Right lobe of liver (tissue), 6 donors: ENCODE measurements at regions not wholly inside any gene's neighbourhood (a gene's known extent, or its start where the extent isn't known, plus 50 kb on each side); places are given as distances from the start of the nearest gene placed in this dataset.

Source experiments
- ATAC-seq, 4 donors: fragments of 200-7000 bp; cut with Tn5 transposase; one replicate each; pipeline ENCODE4 v1.9.1; 2020; ENCODE audit warnings: mild to moderate bottlenecking in 4 of 4, moderate library complexity in 4 of 4
- DNase-seq, 3 donors: peaks; one replicate each; pipeline ENCODE4 v3.0.0-alpha.2; 2020
- H3K27ac ChIP-seq, 3 donors: fragments of 200-600 bp; one replicate each; pipeline ENCODE4 v1.8.0; 2022
- H3K27me3 ChIP-seq, 2 donors: fragments of 200-600 bp; one replicate each; pipeline ENCODE4 v1.8.0; 2022
- H3K36me3 ChIP-seq, 4 donors: fragments of 200-600 bp; sonication (generic) in 1 of 4; one replicate each; pipeline versions ENCODE4 v1.5.1 to v1.8.0; 2017 to 2022; ENCODE audit warnings: control low read depth in 1 of 4
- H3K4me1 ChIP-seq, 4 donors: fragments of 200-600 bp; sonication (generic) in 1 of 4; one replicate each; pipeline versions ENCODE4 v1.5.1 to v1.8.0; 2017 to 2022; ENCODE audit warnings: control low read depth in 1 of 4
- H3K4me3 ChIP-seq, 3 donors: fragments of 200-600 bp; one replicate each; pipeline ENCODE4 v1.8.0; 2022
- H3K9me3 ChIP-seq, 4 donors: fragments of 200-600 bp; sonication (generic) in 1 of 4; one replicate each; pipeline versions ENCODE4 v1.5.1 to v1.8.0; 2017 to 2022; ENCODE audit warnings: control low read depth in 1 of 4
- CTCF ChIP-seq, 4 donors: fragments of 200-600 bp in 3 of 4; fragments of 450-650 bp in 1 of 4; IDR thresholded peaks; one replicate each; pipeline versions ENCODE4 v1.5.1 to v1.8.0; 2016 to 2022; ENCODE audit warnings: antibody characterized with exemption in 4 of 4, mild to moderate bottlenecking in 2 of 4
- POLR2A ChIP-seq: fragments of 450-650 bp; IDR thresholded peaks from one replicate; pipeline ENCODE4 v1.6.1; 2017; ENCODE audit warnings: antibody characterized with exemption, mild to moderate bottlenecking
- WGBS: methylation state at CpG from one replicate; pipeline ENCODE4 v1.1.6; 2018; ENCODE audit warnings: low coverage, low lambda C conversion rate; ENCODE audit not compliant: insufficient coverage; ENCODE audit errors: missing lambda C conversion rate; 5-methylcytosine and 5-hydroxymethylcytosine counted together
- intact Hi-C, 2 donors: fragments of 100-400 bp; cut with DNase I; formaldehyde crosslinking; loops; one replicate each; pipeline versions ENCODE4 v1.11.2 to v1.14.1; 2022
- donor health status: DM: no; HTN: yes; CAD: no.
- donor health status: DM: no; HTN: no; CAD: no.
- donor health status: DM: no; HTN: no; CAD: no.
- donor health status: DM: no; HTN: yes; CAD: no.
- donor health status: DM: no; HTN: yes; CAD: no.

GRCh38 chr11:10938650-10939387 lies 81.0 kb upstream of the ZBED5 start:
- intact Hi-C loops = loop anchor here in 1 of 2 donors (10.0 kb wide), 1 partner anchor 76 kb away; no protein-coding TSS in a partner anchor
- no peaks in the 10 kb centered on the region for H3K9me3 ChIP-seq
- no peaks in the 10 kb centered on the region for H3K27me3 ChIP-seq
- 75% methylated on average over 4 of the region's 5 CpGs for WGBS
- no peak for TF ChIP-seq POLR2A
- no peak for TF ChIP-seq CTCF (IDR thresholded peaks at IDR 0.05)
- DNase-seq (no peak), ATAC-seq (no peak)
- H3K36me3 ChIP-seq = no peaks in the 10 kb centered on the region
- no peak overlapping the region for H3K27ac ChIP-seq
- H3K4me3 ChIP-seq = no peak overlapping the region
- peaks cover 0 to 5% (median 0%) of the 10 kb centered on the region in 4 donors for H3K4me1 ChIP-seq

DNA sequence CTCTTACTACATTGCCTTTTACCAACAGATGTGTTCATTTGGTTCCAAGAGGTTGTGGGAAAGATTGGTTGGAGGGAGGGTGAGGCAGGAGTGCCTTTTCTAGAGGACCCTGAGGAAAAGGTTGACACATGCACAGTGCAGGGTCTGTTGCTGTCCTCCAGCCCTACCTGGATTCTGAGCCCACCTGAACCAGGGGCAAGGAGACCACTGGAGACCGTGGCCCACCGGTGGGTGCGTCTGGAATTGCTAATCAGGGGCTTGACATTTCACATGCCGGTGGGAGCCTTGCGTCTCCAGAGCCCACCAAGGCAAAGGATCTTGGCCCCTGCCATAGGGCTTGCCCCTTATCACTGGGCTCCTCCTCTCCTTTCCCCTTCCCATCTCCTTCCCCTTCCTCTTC lies 80.4 kb upstream of the ZBED5 start:
- WGBS = no CpG with 5 or more reads among the region's 5 CpGs
- DNase-seq = no peak
- Histone ChIP-seq H3K4me1 (peaks cover 0 to 5% (median 0%) of the 10 kb centered on the region in 4 donors), H3K27me3 (no peaks in the 10 kb centered on the region), H3K9me3 (no peaks in the 10 kb centered on the region), H3K4me3 (no peak overlapping the region), H3K27ac (no peak overlapping the region), H3K36me3 (no peaks in the 10 kb centered on the region)
- intact Hi-C loops = loop anchor here in 1 of 2 donors (10.0 kb wide), 1 partner anchor 77 kb away; no protein-coding TSS in a partner anchor
- ATAC-seq = no peak
- no peak for TF ChIP-seq POLR2A
- no peak for TF ChIP-seq CTCF (IDR thresholded peaks at IDR 0.05)

DNA sequence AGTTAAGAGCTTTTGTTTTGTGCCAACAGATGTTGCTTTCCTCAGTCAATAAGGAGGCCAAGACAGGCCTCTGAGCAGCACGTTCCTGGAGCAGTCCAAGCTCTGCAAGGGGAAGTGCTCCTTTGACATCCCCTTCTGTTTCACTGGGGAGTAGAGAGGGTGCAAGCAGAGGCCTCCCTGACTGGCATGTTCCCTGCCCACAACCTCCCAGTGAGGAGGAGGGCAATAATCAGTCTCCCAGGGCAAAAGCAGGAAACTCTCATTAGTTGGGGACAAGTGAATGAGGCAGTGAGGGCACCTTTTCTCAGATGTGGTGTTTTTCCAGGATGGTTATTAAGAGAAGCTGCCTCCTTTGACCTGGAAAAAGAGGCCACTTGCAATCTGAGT lies 79.5 kb upstream of the ZBED5 start:
- Histone ChIP-seq H3K4me1 (peaks cover 0 to 5% (median 0%) of the 10 kb centered on the region in 4 donors), H3K36me3 (no peaks in the 10 kb centered on the region), H3K9me3 (no peaks in the 10 kb centered on the region), H3K27me3 (no peaks in the 10 kb centered on the region), H3K27ac (no peak overlapping the region), H3K4me3 (no peak overlapping the region)
- WGBS = 40% methylated on average over 1 of the region's 1 CpG
- TF ChIP-seq POLR2A (no peak), CTCF (IDR thresholded peaks at IDR 0.05) (no peak)
- no peak for ATAC-seq
- DNase-seq = no peak
- intact Hi-C loops = loop anchor here in 1 of 2 donors (10.0 kb wide), 1 partner anchor 77 kb away; no protein-coding TSS in a partner anchor

- ATAC-seq (no peak), DNase-seq (no peak)
- WGBS = 58% methylated on average over 4 of the region's 5 CpGs
- peaks cover 0 to 5% (median 0%) of the 10 kb centered on the region in 4 donors for H3K4me1 ChIP-seq
- no peaks in the 10 kb centered on the region for H3K36me3 ChIP-seq
- H3K27ac ChIP-seq = no peak overlapping the region
- no peak overlapping the region for H3K4me3 ChIP-seq
- no peaks in the 10 kb centered on the region for H3K9me3 ChIP-seq
- intact Hi-C loops = loop anchor here in 1 of 2 donors (10.0 kb wide), 1 partner anchor 78 kb away; no protein-coding TSS in a partner anchor
- no peaks in the 10 kb centered on the region for H3K27me3 ChIP-seq
- TF ChIP-seq CTCF (IDR thresholded peaks at IDR 0.05) (no peak), POLR2A (no peak)
Observed at GRCh38 chr11:10936626-10937384, 79.0 kb upstream of the ZBED5 start.
